Neural cell (in vitro differentiated cells): ENCODE measurements at regions not wholly inside any gene's neighbourhood (a gene's known extent, or its start where the extent isn't known, plus 50 kb on each side); places are given as distances from the start of the nearest gene placed in this dataset.

Source experiments
- H2AFZ ChIP-seq: fragments of 200-600, 300-800 bp; sonication (generic), shearing (Covaris generic); 2 replicates; pipeline ENCODE4 v1.6.0; 2014; ENCODE audit warnings: low read depth, mild to moderate bottlenecking, antibody characterized with exemption, low read length, moderate library complexity
- H3F3A ChIP-seq: fragments of 200-600 bp; shearing (Covaris generic); 2 replicates; pipeline ENCODE4 v1.6.1; 2016; ENCODE audit warnings: mild to moderate bottlenecking, moderate library complexity, mixed read lengths, antibody characterized with exemption, low read length; ENCODE audit not compliant: insufficient read depth, poor library complexity, severe bottlenecking
- H3K27ac ChIP-seq: fragments of 200-600, 300-800 bp; sonication (generic), shearing (Covaris generic); 2 replicates; pipeline ENCODE4 v1.5.1; 2014; ENCODE audit warnings: mild to moderate bottlenecking, low read length, moderate library complexity
- H3K27me3 ChIP-seq: fragments of 300-800, 200-600 bp; sonication (generic), shearing (Covaris generic); 2 replicates; pipeline ENCODE4 v1.6.0; 2014; ENCODE audit warnings: mild to moderate bottlenecking, low read depth, low read length, moderate library complexity; ENCODE audit not compliant: insufficient read depth
- H3K36me3 ChIP-seq: fragments of 300-800, 200-600 bp; sonication (generic), shearing (Covaris generic); 2 replicates; pipeline ENCODE4 v1.5.1; 2014; ENCODE audit warnings: mild to moderate bottlenecking, antibody characterized with exemption, low read length, moderate library complexity; ENCODE audit not compliant: insufficient read depth
- H3K4me2 ChIP-seq: fragments of 300-800, 200-600 bp; sonication (generic), shearing (Covaris generic); 2 replicates; pipeline ENCODE4 v1.6.0; 2014; ENCODE audit warnings: mild to moderate bottlenecking, low read length
- H3K4me3 ChIP-seq: fragments of 300-800, 200-600 bp; sonication (generic), shearing (Covaris generic); 2 replicates; pipeline ENCODE4 v1.5.1; 2014; ENCODE audit warnings: mild to moderate bottlenecking, low read length, moderate library complexity
- H3K79me2 ChIP-seq: fragments of 200-600 bp; shearing (Covaris generic); replicated peaks from 2 replicates; pipeline ENCODE4 v1.6.0; 2014; ENCODE audit warnings: mild to moderate bottlenecking, low read length, moderate library complexity; ENCODE audit not compliant: insufficient read depth
- H3K9ac ChIP-seq: fragments of 300-800, 200-600 bp; sonication (generic), shearing (Covaris generic); 2 replicates; pipeline ENCODE4 v1.6.1; 2016; ENCODE audit warnings: mild to moderate bottlenecking, low read length, mixed read lengths
- H3K9me2 ChIP-seq: fragments of 200-600 bp; shearing (Covaris generic); 2 replicates; pipeline ENCODE4 v1.6.1; 2016; ENCODE audit warnings: mild to moderate bottlenecking, low read length, mixed read lengths; ENCODE audit not compliant: insufficient read depth
- H3K9me3 ChIP-seq: fragments of 200-600, 300-800 bp; sonication (generic), shearing (Covaris generic); 2 replicates; pipeline ENCODE4 v1.6.1; 2016; ENCODE audit warnings: mild to moderate bottlenecking, mixed run types, low read length, moderate library complexity, mixed read lengths
- H4K20me1 ChIP-seq: fragments of 200-600 bp; shearing (Covaris generic); 2 replicates; pipeline ENCODE4 v1.6.1; 2016; ENCODE audit warnings: mild to moderate bottlenecking, mixed run types; ENCODE audit not compliant: insufficient read depth
- CTCF ChIP-seq: fragments of 450-650 bp; IDR thresholded peaks from 2 replicates; pipeline ENCODE4 v1.5.1; 2014; ENCODE audit warnings: antibody characterized with exemption, mild to moderate bottlenecking, moderate library complexity; ENCODE audit not compliant: poor library complexity, severe bottlenecking
- EP300 ChIP-seq: fragments of 450-650 bp; conservative IDR thresholded peaks from 2 replicates; pipeline ENCODE4 v1.6.1; 2014; ENCODE audit warnings: antibody characterized with exemption, mild to moderate bottlenecking, moderate library complexity; ENCODE audit not compliant: poor library complexity, severe bottlenecking
- EZH2 ChIP-seq: fragments of 200-600, 300-800 bp; shearing (Covaris generic), sonication (generic); IDR thresholded peaks from 2 replicates; pipeline ENCODE4 v1.6.1; 2014; ENCODE audit warnings: antibody characterized with exemption, low read length, borderline replicate concordance, mild to moderate bottlenecking; ENCODE audit not compliant: insufficient read depth, poor library complexity, severe bottlenecking
- MXI1 ChIP-seq: fragments of 450-650 bp; conservative IDR thresholded peaks from 2 replicates; pipeline ENCODE4 v1.6.1; 2014; ENCODE audit warnings: antibody characterized with exemption, mild to moderate bottlenecking; ENCODE audit not compliant: poor library complexity, severe bottlenecking
- POLR2AphosphoS5 ChIP-seq: IDR thresholded peaks from 2 replicates; pipeline ENCODE4 v1.6.1; 2012
- RAD21 ChIP-seq: fragments of 450-650 bp; conservative IDR thresholded peaks from 2 replicates; pipeline ENCODE4 v1.6.1; 2014; ENCODE audit warnings: antibody characterized with exemption, mild to moderate bottlenecking, moderate library complexity
- REST ChIP-seq: IDR thresholded peaks from 2 replicates; pipeline ENCODE4 v1.6.1; 2012; ENCODE audit warnings: borderline replicate concordance
- SMC3 ChIP-seq: fragments of 450-650 bp; conservative IDR thresholded peaks from 2 replicates; pipeline ENCODE4 v1.6.1; 2014; ENCODE audit warnings: antibody characterized with exemption, mild to moderate bottlenecking, moderate library complexity; ENCODE audit not compliant: poor library complexity
- TAF1 ChIP-seq: IDR thresholded peaks from 2 replicates; pipeline ENCODE4 v1.6.1; 2012; ENCODE audit warnings: low read depth

- no peaks in the 10 kb centered on the region for H4K20me1 ChIP-seq
- H3K27me3 ChIP-seq, result no peaks in the 10 kb centered on the region
- TF ChIP-seq TAF1 (no peak), MXI1 (no peak), RAD21 (no peak), EZH2 (no peak), EP300 (no peak), REST (no peak), POLR2AphosphoS5 (no peak), CTCF (no peak), SMC3 (no peak)
- H3K9ac ChIP-seq, result no peak overlapping the region
- H3K9me3 ChIP-seq, result no peaks in the 10 kb centered on the region
- no peak overlapping the region for H3K4me2 ChIP-seq
- no peaks in the 10 kb centered on the region for H3F3A ChIP-seq
- H3K79me2 ChIP-seq, result no peaks in the 10 kb centered on the region
- H3K9me2 ChIP-seq, result no peaks in the 10 kb centered on the region
- no peak overlapping the region for H3K4me3 ChIP-seq
- no peaks in the 10 kb centered on the region for H3K36me3 ChIP-seq
- H2AFZ ChIP-seq, result no peak overlapping the region
- H3K27ac ChIP-seq, result no peak overlapping the region
Observed at GRCh38 chr5:155522540-155522939, 509.0 kb downstream of the KIF4B start.

- Histone ChIP-seq H3K9ac (no peak overlapping the region), H3K27ac (no peak overlapping the region), H3K27me3 (no peaks in the 10 kb centered on the region), H3K4me2 (no peak overlapping the region), H3K4me3 (no peak overlapping the region), H3K9me2 (no peaks in the 10 kb centered on the region), H3F3A (no peaks in the 10 kb centered on the region), H3K9me3 (no peaks in the 10 kb centered on the region), H2AFZ (no peak overlapping the region), H3K79me2 (no peaks in the 10 kb centered on the region), H4K20me1 (no peaks in the 10 kb centered on the region), H3K36me3 (no peaks in the 10 kb centered on the region)
- TF ChIP-seq EZH2 (no peak), POLR2AphosphoS5 (no peak), TAF1 (no peak), RAD21 (no peak), EP300 (no peak), MXI1 (no peak), SMC3 (no peak), REST (no peak)
Observed at GRCh38 chr5:155529362-155529761, 515.8 kb downstream of the KIF4B start.
